OCI-LY3 (cell line): ENCODE measurements at regions not wholly inside any gene's neighbourhood (a gene's known extent, or its start where the extent isn't known, plus 50 kb on each side); places are given as distances from the start of the nearest gene placed in this dataset.
A peak's percentile ranks its signal among the peaks of the same experiment; 100 is the strongest.

ENCODE experiments used
- H2AFZ ChIP-seq: fragments of 200-600, 300-600 bp; shearing (Covaris generic); 2 replicates; pipeline ENCODE4 v1.6.0; 2014; ENCODE audit warnings: antibody characterized with exemption, low read depth, low read length
- H3K27ac ChIP-seq: fragments of 200-600, 300-600 bp; sonication (generic); 2 replicates; pipeline ENCODE4 v1.5.1; 2014; ENCODE audit warnings: mild to moderate bottlenecking, low read length, moderate library complexity, mixed read lengths
- H3K27me3 ChIP-seq: fragments of 200-600, 300-600 bp; sonication (generic); 2 replicates; pipeline ENCODE4 v1.6.1; 2014; ENCODE audit warnings: low read depth, low read length, mixed read lengths
- H3K36me3 ChIP-seq: fragments of 200-600, 300-600 bp; sonication (generic); replicated peaks from 2 replicates; pipeline ENCODE3; 2014; ENCODE audit warnings: low read depth, low read length, mixed read lengths
- H3K4me1 ChIP-seq: fragments of 300-600, 200-600 bp; sonication (generic); 2 replicates; pipeline ENCODE4 v1.6.1; 2014; ENCODE audit warnings: low read length, mixed read lengths
- H3K4me2 ChIP-seq: fragments of 200-600, 300-600 bp; sonication (generic); 2 replicates; pipeline ENCODE4 v1.6.1; 2014; ENCODE audit warnings: low read length, mixed read lengths
- H3K4me3 ChIP-seq: fragments of 300-600, 200-600 bp; sonication (generic); 2 replicates; pipeline ENCODE4 v1.5.1; 2014; ENCODE audit warnings: antibody characterized with exemption, mild to moderate bottlenecking, low read length, moderate library complexity
- H3K79me2 ChIP-seq: fragments of 300-600, 200-600 bp; shearing (Covaris generic); 2 replicates; pipeline ENCODE4 v1.6.1; 2014; ENCODE audit warnings: mild to moderate bottlenecking, low read length, mixed read lengths
- H3K9ac ChIP-seq: fragments of 300-600, 200-600 bp; shearing (Covaris generic); 2 replicates; pipeline ENCODE4 v1.6.0; 2014; ENCODE audit warnings: mild to moderate bottlenecking, low read length, moderate library complexity
- H3K9me3 ChIP-seq: fragments of 200-600, 300-600 bp; shearing (Covaris generic); 2 replicates; pipeline ENCODE4 v1.6.1; 2014; ENCODE audit warnings: low read length, mixed read lengths; ENCODE audit not compliant: insufficient read depth
- H4K20me1 ChIP-seq: fragments of 200-600, 300-600 bp; sonication (generic); 2 replicates; pipeline ENCODE4 v1.6.1; 2016; ENCODE audit warnings: low read length, mixed read lengths; ENCODE audit not compliant: insufficient read depth
- CTCF ChIP-seq: fragments of 200-600, 300-600 bp; sonication (generic); IDR thresholded peaks from 2 replicates; pipeline ENCODE4 v1.5.1; 2014; ENCODE audit warnings: antibody characterized with exemption, low read length, low read depth
- EZH2phosphoT487 ChIP-seq: fragments of 200-600 bp; shearing (Covaris generic); IDR thresholded peaks from 2 replicates; pipeline ENCODE4 v1.6.1; 2018; ENCODE audit warnings: antibody characterized with exemption, mixed run types, low read depth

DNA sequence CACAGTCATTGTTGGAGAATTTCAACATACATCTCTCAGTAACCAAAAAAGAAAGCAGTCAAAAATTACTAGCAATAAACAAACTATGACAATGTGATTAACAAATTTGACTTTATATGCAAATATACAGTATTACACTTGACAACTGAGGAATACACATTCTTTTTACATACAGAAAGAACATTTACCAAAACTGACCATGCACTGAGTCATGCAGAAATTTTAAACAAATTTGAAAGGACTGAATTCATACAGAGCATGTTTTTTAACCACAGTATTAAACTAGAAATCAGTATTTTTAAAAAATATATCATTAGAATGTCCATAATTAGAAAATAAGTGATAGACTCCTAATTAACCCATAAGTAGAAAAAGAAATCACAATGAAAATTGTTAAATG, 420.1 kb downstream of the TBC1D4 start:
- Histone ChIP-seq H3K9ac (no peak overlapping the region), H2AFZ (no peak overlapping the region), H3K27ac (no peak overlapping the region), H3K79me2 (no peaks in the 10 kb centered on the region), H4K20me1 (no peaks in the 10 kb centered on the region), H3K27me3 (no peaks in the 10 kb centered on the region), H3K4me1 (no peaks in the 10 kb centered on the region), H3K4me3 (no peak overlapping the region), H3K9me3 (no peaks in the 10 kb centered on the region), H3K36me3 (no peaks in the 10 kb centered on the region), H3K4me2 (no peak overlapping the region)
- TF ChIP-seq CTCF (no peak), EZH2phosphoT487 (no peak)

DNA sequence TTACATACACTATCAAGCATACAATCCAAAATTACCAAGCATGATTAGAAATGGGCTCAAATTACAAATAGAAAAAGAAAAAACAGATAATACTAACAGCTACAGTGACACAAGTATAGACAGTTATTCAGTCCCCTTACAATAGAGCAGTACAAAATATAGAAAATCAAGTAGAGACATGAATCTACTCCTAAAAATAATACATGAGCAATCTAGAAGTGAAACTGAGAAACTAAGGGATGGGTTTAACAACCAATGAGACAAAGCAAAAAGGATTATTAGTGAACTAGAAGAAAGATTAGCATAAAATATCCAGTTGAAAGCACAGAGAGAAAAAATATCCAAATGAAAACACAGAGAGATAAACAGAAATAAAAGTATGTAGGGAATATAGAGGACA, 426.7 kb downstream of the TBC1D4 start:
- Histone ChIP-seq H3K27me3 (no peaks in the 10 kb centered on the region), H4K20me1 (no peaks in the 10 kb centered on the region), H3K27ac (no peak overlapping the region), H3K4me1 (peaks cover 4% of the 10 kb centered on the region; the same call in 1 of the 2 replicates), H3K4me3 (no peak overlapping the region), H3K9me3 (no peaks in the 10 kb centered on the region), H2AFZ (no peak overlapping the region), H3K79me2 (no peaks in the 10 kb centered on the region), H3K4me2 (no peak overlapping the region), H3K9ac (no peak overlapping the region), H3K36me3 (no peaks in the 10 kb centered on the region)
- TF ChIP-seq CTCF (no peak), EZH2phosphoT487 (no peak)

- H3K4me1 ChIP-seq: peaks cover 4% of the 10 kb centered on the region; the same call in 1 of the 2 replicates
These were observed 429.4 kb downstream of the TBC1D4 start for GRCh38 chr13:75052616-75053015.

GRCh38 chr13:75050419-75051046, 431.4 kb downstream of the TBC1D4 start:
- Histone ChIP-seq H3K4me1 (peaks cover 4% of the 10 kb centered on the region; the same call in 1 of the 2 replicates), H3K27me3 (no peaks in the 10 kb centered on the region), H3K9me3 (no peaks in the 10 kb centered on the region), H3K27ac (no peak overlapping the region), H2AFZ (no peak overlapping the region), H4K20me1 (no peaks in the 10 kb centered on the region), H3K4me2 (no peak overlapping the region), H3K79me2 (no peaks in the 10 kb centered on the region), H3K9ac (no peak overlapping the region), H3K4me3 (no peak overlapping the region), H3K36me3 (no peaks in the 10 kb centered on the region)
- TF ChIP-seq CTCF: no peak

More at GRCh38 chr13:75052616-75053015, 429.4 kb downstream of the TBC1D4 start:
- Histone ChIP-seq H3K9ac (no peak overlapping the region), H3K4me2 (0 out of 2 replicates have a peak overlapping the region, but pooled peaks have one; percentile 9), H3K79me2 (no peaks in the 10 kb centered on the region), H4K20me1 (no peaks in the 10 kb centered on the region), H3K36me3 (no peaks in the 10 kb centered on the region), H2AFZ (no peak overlapping the region), H3K27me3 (no peaks in the 10 kb centered on the region), H3K27ac (no peak overlapping the region), H3K9me3 (no peaks in the 10 kb centered on the region), H3K4me3 (no peak overlapping the region)
- no peak for TF ChIP-seq CTCF
- TF ChIP-seq EZH2phosphoT487: no peak
